ENCODE measurements at regions not wholly inside any gene's neighbourhood (a gene's known extent, or its start where the extent isn't known, plus 50 kb on each side); places are given as distances from the start of the nearest gene placed in this dataset.

GRCh38 chr4:128349921-128350320, 62.3 kb upstream of the PGRMC2 start (continued):
- no peak for TF ChIP-seq ZNF740 (CRISPR knock-in tag; IDR thresholded peaks at IDR 0.05)
- TF ChIP-seq ZNF740 (tag; IDR thresholded peaks at IDR 0.05): no peak
- TF ChIP-seq CBFA2T3 (IDR thresholded peaks at IDR 0.05): no peak
- TF ChIP-seq ZKSCAN1 (IDR thresholded peaks at IDR 0.05; ENCODE audit: low read depth, low read length): no peak
- peak; percentile 24; the same call in 1 of the 2 replicates for TF ChIP-seq L3MBTL2 (IDR thresholded peaks at IDR 0.05)
- no peak for TF ChIP-seq CBFA2T2 (conservative IDR thresholded peaks at IDR 0.05)
- TF ChIP-seq MAZ (CRISPR knock-in tag; conservative IDR thresholded peaks at IDR 0.05 in 1 of 2, IDR thresholded peaks at IDR 0.05 in 1 of 2): 0 out of 4 replicates have a peak, but pooled peaks of 1 of the 2 experiments have one; percentile 22
- TF ChIP-seq LEF1 (IDR thresholded peaks at IDR 0.05): peak; percentile 92
- TF ChIP-seq, protein P1, sequence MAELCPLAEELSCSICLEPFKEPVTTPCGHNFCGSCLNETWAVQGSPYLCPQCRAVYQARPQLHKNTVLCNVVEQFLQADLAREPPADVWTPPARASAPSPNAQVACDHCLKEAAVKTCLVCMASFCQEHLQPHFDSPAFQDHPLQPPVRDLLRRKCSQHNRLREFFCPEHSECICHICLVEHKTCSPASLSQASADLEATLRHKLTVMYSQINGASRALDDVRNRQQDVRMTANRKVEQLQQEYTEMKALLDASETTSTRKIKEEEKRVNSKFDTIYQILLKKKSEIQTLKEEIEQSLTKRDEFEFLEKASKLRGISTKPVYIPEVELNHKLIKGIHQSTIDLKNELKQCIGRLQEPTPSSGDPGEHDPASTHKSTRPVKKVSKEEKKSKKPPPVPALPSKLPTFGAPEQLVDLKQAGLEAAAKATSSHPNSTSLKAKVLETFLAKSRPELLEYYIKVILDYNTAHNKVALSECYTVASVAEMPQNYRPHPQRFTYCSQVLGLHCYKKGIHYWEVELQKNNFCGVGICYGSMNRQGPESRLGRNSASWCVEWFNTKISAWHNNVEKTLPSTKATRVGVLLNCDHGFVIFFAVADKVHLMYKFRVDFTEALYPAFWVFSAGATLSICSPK (IDR thresholded peaks at IDR 0.05; ENCODE audit: borderline replicate concordance): no peak
- TF ChIP-seq KDM2B (CRISPR knock-in tag; IDR thresholded peaks at IDR 0.05): no peak
- no peak for TF ChIP-seq ELK1 (CRISPR knock-in tag; IDR thresholded peaks at IDR 0.05)
- no peak for TF ChIP-seq POLR2AphosphoS2 (IDR thresholded peaks at IDR 0.05; ENCODE audit: low read length)
- TF ChIP-seq ZNF384 (IDR thresholded peaks at IDR 0.05; ENCODE audit: low read depth, low read length): no peak
- TF ChIP-seq ZNF311 (CRISPR knock-in tag; IDR thresholded peaks at IDR 0.05): no peak
- 0 out of 2 replicates have a peak, but pooled peaks have one; percentile 55 for TF ChIP-seq IRF9 (tag; IDR thresholded peaks at IDR 0.05)
- peak; percentile 78 for TF ChIP-seq NBN (IDR thresholded peaks at IDR 0.05; ENCODE audit: low read depth)
- TF ChIP-seq HEY1 (CRISPR knock-in tag; IDR thresholded peaks at IDR 0.05; ENCODE audit: borderline replicate concordance): no peak
- TF ChIP-seq YBX1 (IDR thresholded peaks at IDR 0.05): no peak
- TF ChIP-seq ID3 (CRISPR knock-in tag; IDR thresholded peaks at IDR 0.05): no peak
- TF ChIP-seq ID3 (tag; IDR thresholded peaks at IDR 0.05): peak; percentile 93
- no peak for TF ChIP-seq RB1 (IDR thresholded peaks at IDR 0.05; ENCODE audit: low read depth)
- peak; percentile 91 for TF ChIP-seq CEBPB (tag; IDR thresholded peaks at IDR 0.05)
- TF ChIP-seq HMGXB4 (CRISPR knock-in tag; IDR thresholded peaks at IDR 0.05): no peak
- no peak for TF ChIP-seq ZNF134 (CRISPR knock-in tag; conservative IDR thresholded peaks at IDR 0.05)
